ENCODE measurements at regions not wholly inside any gene's neighbourhood (a gene's known extent, or its start where the extent isn't known, plus 50 kb on each side); places are given as distances from the start of the nearest gene placed in this dataset.

DNA sequence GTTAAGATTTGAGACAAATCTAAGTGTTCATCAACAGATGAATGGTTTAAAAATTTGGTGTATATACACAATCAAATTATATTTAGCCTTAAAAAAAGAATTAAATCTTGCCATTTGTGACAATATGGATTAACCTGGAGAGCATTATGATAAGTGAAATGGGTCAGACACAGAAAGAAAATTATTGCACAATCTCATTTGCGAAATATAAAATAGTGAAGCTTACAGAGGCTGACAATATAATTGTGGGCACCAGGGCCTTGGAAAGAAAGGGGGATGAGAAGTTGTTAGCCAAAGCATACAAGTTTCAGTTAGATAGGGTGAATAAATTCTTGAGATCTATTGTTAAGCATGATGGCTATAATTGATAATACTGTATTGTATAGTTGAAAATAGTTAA, 883.0 kb downstream of the TECRL start:
- in situ Hi-C loops (cut with MboI; ENCODE audit: low pct_ligation_motif_present in 1 of 4, low pct_unique_long_range_greater_than_20kb in 1 of 4, low sequenced_read_pairs in 3 of 4), result no loop called here
- no peaks in the 10 kb centered on the region for H3K4me1 ChIP-seq

DNA sequence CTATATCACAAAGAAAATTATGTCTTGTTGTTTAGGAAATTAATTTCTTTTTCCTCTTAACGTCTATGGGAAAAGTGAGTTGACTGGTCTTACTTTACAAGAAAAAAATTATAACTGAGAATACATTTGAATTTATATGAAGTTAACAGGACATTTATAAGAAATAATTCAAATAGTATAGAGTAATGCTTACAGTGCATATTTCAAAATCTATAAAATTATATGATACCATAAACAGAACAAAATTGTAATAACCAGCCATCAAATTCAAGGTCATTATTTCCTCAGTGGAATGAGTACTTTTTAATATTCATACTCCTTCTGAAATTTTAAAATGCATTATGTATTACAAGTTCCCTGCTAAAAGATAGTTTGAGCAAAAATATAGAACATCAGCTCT, 884.5 kb downstream of the TECRL start:
- Histone ChIP-seq H3K27ac (no peak overlapping the region), H3K36me3 (no peaks in the 10 kb centered on the region), H3K9me3 (peaks cover 7 to 10% of the 10 kb centered on the region in 2 donors), H3K4me1 (no peaks in the 10 kb centered on the region), H3K27me3 (no peaks in the 10 kb centered on the region), H3K4me3 (no peak overlapping the region)
- no peak for DNase-seq
- intact Hi-C loops (cut with DNase I; ENCODE audit: low total_unique reads) (no loop called here), in situ Hi-C loops (cut with MboI; ENCODE audit: low pct_ligation_motif_present in 1 of 4, low pct_unique_long_range_greater_than_20kb in 1 of 4, low sequenced_read_pairs in 3 of 4) (no loop called here)
- WGBS, 2 donors (ENCODE audit: low coverage in 1 of 2), result 53 to 70% methylated on average over 1 of the region's 1 CpG
- TF ChIP-seq POLR2AphosphoS5 (IDR thresholded peaks at IDR 0.05) (no peak), EP300 (IDR thresholded peaks at IDR 0.05; ENCODE audit: low read depth) (no peak), POLR2A (IDR thresholded peaks at IDR 0.05) (no peak)
- TF ChIP-seq, protein P1, sequence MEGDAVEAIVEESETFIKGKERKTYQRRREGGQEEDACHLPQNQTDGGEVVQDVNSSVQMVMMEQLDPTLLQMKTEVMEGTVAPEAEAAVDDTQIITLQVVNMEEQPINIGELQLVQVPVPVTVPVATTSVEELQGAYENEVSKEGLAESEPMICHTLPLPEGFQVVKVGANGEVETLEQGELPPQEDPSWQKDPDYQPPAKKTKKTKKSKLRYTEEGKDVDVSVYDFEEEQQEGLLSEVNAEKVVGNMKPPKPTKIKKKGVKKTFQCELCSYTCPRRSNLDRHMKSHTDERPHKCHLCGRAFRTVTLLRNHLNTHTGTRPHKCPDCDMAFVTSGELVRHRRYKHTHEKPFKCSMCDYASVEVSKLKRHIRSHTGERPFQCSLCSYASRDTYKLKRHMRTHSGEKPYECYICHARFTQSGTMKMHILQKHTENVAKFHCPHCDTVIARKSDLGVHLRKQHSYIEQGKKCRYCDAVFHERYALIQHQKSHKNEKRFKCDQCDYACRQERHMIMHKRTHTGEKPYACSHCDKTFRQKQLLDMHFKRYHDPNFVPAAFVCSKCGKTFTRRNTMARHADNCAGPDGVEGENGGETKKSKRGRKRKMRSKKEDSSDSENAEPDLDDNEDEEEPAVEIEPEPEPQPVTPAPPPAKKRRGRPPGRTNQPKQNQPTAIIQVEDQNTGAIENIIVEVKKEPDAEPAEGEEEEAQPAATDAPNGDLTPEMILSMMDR (IDR thresholded peaks at IDR 0.05), result no peak

More for the DNA sequence above, 883.0 kb downstream of the TECRL start:
- WGBS, 2 donors (ENCODE audit: low coverage in 1 of 2), result 83 to 84% methylated on average over 1 of the region's 1 CpG
- intact Hi-C loops (cut with DNase I; ENCODE audit: low total_unique reads), result no loop called here
- Histone ChIP-seq H3K4me3 (no peak overlapping the region), H3K27ac (no peak overlapping the region), H3K36me3 (no peaks in the 10 kb centered on the region), H3K9me3 (peaks cover 6 to 7% of the 10 kb centered on the region in 2 donors), H3K27me3 (no peaks in the 10 kb centered on the region)
- DNase-seq, result no peak
- TF ChIP-seq POLR2A (IDR thresholded peaks at IDR 0.05), result no peak
- TF ChIP-seq POLR2AphosphoS5 (IDR thresholded peaks at IDR 0.05), result no peak
- TF ChIP-seq, protein P1 (IDR thresholded peaks at IDR 0.05), result no peak
- no peak for TF ChIP-seq EP300 (IDR thresholded peaks at IDR 0.05; ENCODE audit: low read depth)

DNA sequence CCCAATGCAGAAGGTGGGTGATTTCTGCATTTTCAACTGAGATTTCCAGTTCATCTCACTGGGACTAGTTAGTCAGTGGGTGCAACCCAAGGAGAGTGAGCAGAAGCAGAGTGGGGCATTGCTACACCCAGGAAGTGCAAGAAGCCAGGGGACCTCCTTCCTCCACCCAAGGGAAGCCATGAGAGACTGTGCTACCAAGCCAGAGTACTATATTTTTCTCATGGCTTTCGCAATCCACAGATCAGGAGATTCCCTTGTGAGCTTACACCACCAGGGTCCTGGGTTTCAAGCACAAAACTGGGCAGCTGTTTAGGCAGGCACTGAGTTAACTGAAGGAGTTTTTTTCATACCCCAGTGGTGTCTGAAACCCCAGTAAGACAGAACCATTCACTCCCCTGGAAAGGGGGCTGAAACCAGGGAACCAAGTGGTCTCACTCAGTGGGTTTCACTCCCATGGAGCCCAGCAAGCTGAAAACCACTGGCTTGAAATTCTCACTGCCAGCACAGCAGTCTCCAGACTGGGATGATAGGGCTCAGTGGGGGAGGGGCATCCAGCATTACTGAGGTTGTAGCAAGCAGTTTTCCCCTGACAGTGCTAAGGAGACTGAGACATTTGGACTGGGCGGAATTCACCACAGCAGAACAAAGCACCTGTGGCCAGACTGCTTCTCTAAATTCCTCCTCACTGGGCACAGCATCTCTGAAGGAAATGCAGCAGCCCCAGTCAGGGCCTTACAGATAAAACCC, 903.4 kb downstream of the TECRL start:
- Histone ChIP-seq H3K36me3 (no peaks in the 10 kb centered on the region), H3K27ac (no peak overlapping the region), H3K27me3 (no peaks in the 10 kb centered on the region), H3K9me3 (no peaks in the 10 kb centered on the region), H3K4me1 (no peaks in the 10 kb centered on the region), H3K4me3 (no peak overlapping the region)
- 60 to 69% methylated on average over 1 to 2 of the region's 2 CpGs for WGBS, 2 donors (ENCODE audit: low coverage in 1 of 2)
- in situ Hi-C loops (cut with MboI; ENCODE audit: low pct_ligation_motif_present in 1 of 4, low pct_unique_long_range_greater_than_20kb in 1 of 4, low sequenced_read_pairs in 3 of 4), result no loop called here
- intact Hi-C loops (cut with DNase I; ENCODE audit: low total_unique reads), result no loop called here
- TF ChIP-seq POLR2A (IDR thresholded peaks at IDR 0.05) (no peak), POLR2AphosphoS5 (IDR thresholded peaks at IDR 0.05) (no peak), EP300 (IDR thresholded peaks at IDR 0.05; ENCODE audit: low read depth) (no peak)
- TF ChIP-seq, protein P1 (IDR thresholded peaks at IDR 0.05), result no peak
- DNase-seq, result no peak

DNA sequence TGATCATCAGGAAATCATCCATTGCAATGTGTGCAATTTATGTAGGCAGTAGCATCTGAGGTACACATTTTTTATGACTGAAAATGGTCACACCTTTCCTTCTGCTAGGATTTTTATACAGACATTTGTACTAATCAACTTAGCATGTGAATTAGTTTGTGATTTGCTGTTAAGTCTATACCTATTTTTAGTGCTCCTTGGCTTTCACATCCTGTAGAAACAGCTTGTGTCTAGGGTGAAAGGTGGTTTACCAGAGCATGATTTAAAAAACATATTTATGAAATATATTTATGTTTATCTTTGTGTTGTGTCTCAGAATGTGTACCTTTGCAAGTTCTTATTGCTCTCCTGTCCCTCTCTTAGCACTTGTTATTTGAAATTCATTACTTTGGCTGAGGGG, 916.0 kb downstream of the TECRL start:
- TF ChIP-seq, protein P1 (IDR thresholded peaks at IDR 0.05), result no peak
- TF ChIP-seq POLR2A (IDR thresholded peaks at IDR 0.05) (no peak), POLR2AphosphoS5 (IDR thresholded peaks at IDR 0.05) (no peak)
- no peaks in the 10 kb centered on the region for H3K36me3 ChIP-seq
- intact Hi-C loops (cut with DNase I; ENCODE audit: low total_unique reads) (no loop called here), in situ Hi-C loops (cut with MboI; ENCODE audit: low pct_ligation_motif_present in 1 of 4, low pct_unique_long_range_greater_than_20kb in 1 of 4, low sequenced_read_pairs in 3 of 4) (no loop called here)
- no peak for DNase-seq
- no peaks in the 10 kb centered on the region for H3K4me1 ChIP-seq
- H3K4me3 ChIP-seq, result no peak overlapping the region
- H3K9me3 ChIP-seq, result no peaks in the 10 kb centered on the region
- H3K27ac ChIP-seq, result no peak overlapping the region
- H3K27me3 ChIP-seq, result no peaks in the 10 kb centered on the region
